HPDE6-E6E7 (cell line): ENCODE measurements at regions not wholly inside any gene's neighbourhood (a gene's known extent, or its start where the extent isn't known, plus 50 kb on each side); places are given as distances from the start of the nearest gene placed in this dataset.
"Not testable (repeated sequence)": the region's sequence is repeated elsewhere in the genome, so short reads cannot be mapped to it uniquely, and the experiment has no call there.

Experiments used
- DNase-seq: peaks from one replicate; pipeline ENCODE4 v3.0.0; 2011; ENCODE audit warnings: missing footprints; ENCODE audit errors: extremely low spot score

GRCh38 chr15:39025321-39025720 is 460.7 kb upstream of the RASGRP1 start:
- no peak for DNase-seq

GRCh38 chr15:39025881-39026280 is 461.3 kb upstream of the RASGRP1 start:
- no peak for DNase-seq

- peak; percentile 16 for DNase-seq
Observed at GRCh38 chr15:39028069-39028468, 463.5 kb upstream of the RASGRP1 start.

GRCh38 chr15:39029741-39030140 is 465.1 kb upstream of the RASGRP1 start:
- no peak for DNase-seq

GRCh38 chr15:39030291-39031070 is 465.9 kb upstream of the RASGRP1 start:
- no peak for DNase-seq

GRCh38 chr15:39031596-39031995 is 467.0 kb upstream of the RASGRP1 start:
- no peak for DNase-seq

- no peak for DNase-seq
Observed at GRCh38 chr15:39034816-39035215, 470.2 kb upstream of the RASGRP1 start.

GRCh38 chr15:39037611-39038010 is 473.0 kb upstream of the RASGRP1 start:
- DNase-seq: not testable (repeated sequence)

GRCh38 chr15:39040861-39041260 is 476.2 kb upstream of the RASGRP1 start:
- DNase-seq: no peak

- no peak for DNase-seq
Observed at GRCh38 chr15:39041979-39042495, 477.4 kb upstream of the RASGRP1 start.

- no peak for DNase-seq
Observed at GRCh38 chr15:39051626-39052322, 487.2 kb upstream of the RASGRP1 start.

GRCh38 chr15:39052323-39052705 is 487.7 kb upstream of the RASGRP1 start:
- no peak for DNase-seq

- no peak for DNase-seq
Observed at GRCh38 chr15:39053480-39053879, 488.9 kb upstream of the RASGRP1 start.

- DNase-seq: no peak
Observed at GRCh38 chr15:39054128-39054732, 489.6 kb upstream of the RASGRP1 start.

- DNase-seq: no peak
Observed at GRCh38 chr15:39056357-39056756, 491.7 kb upstream of the RASGRP1 start.

GRCh38 chr15:39058351-39059131 is 493.9 kb upstream of the RASGRP1 start:
- no peak for DNase-seq

GRCh38 chr15:39059917-39060316 is 495.3 kb upstream of the RASGRP1 start:
- no peak for DNase-seq

GRCh38 chr15:39061952-39062464 is 497.4 kb upstream of the RASGRP1 start:
- DNase-seq: no peak

- no peak for DNase-seq
Observed at GRCh38 chr15:39066677-39067076, 502.1 kb upstream of the RASGRP1 start.

GRCh38 chr15:39074341-39074985 is 506.4 kb upstream of the THBS1 start:
- no peak for DNase-seq

- no peak for DNase-seq
Observed at GRCh38 chr15:39075311-39075710, 505.6 kb upstream of the THBS1 start.
